SK-N-DZ (cell line): ENCODE measurements at regions not wholly inside any gene's neighbourhood (a gene's known extent, or its start where the extent isn't known, plus 50 kb on each side); places are given as distances from the start of the nearest gene placed in this dataset.

Experiments used
- DNase-seq: peaks from one replicate; pipeline ENCODE4 v3.0.0-alpha.2; 2015; ENCODE audit warnings: low spot score

DNA sequence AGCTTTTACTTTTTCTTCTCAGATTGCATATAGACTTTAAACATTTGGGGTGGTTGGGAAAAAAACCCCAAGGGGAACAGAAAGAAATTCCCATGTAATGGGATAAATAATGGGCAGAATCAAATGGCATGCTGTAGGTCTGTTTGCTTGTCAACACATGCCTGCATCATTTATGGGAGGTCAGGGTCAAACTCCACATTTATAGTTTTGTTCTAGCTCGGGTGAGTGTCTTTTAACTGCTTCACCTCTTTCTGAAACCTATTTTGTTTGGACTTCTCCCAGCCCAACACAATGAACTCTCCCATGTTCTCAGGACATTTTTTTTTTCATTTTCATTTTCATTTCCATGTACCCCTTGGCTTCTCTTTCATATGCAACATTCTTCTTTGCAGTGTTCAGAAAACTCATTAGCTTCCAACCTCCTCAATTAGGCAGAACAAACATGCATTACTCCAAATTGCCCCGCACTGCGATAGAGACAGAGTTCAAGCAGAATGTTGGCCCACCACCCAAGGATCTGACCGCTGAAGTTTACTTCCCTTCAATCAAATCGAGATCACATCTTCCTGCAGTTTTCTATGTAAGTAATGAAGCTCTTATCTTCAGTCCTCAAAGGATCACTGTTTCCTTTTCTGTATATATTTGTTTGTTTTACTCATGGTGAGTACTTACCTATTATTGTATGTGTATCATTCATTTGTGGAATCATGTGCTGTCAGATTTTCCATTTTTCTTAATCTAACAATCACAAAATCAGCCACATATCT is 354.6 kb downstream of the ZSWIM6 start:
- DNase-seq, result no peak

DNA sequence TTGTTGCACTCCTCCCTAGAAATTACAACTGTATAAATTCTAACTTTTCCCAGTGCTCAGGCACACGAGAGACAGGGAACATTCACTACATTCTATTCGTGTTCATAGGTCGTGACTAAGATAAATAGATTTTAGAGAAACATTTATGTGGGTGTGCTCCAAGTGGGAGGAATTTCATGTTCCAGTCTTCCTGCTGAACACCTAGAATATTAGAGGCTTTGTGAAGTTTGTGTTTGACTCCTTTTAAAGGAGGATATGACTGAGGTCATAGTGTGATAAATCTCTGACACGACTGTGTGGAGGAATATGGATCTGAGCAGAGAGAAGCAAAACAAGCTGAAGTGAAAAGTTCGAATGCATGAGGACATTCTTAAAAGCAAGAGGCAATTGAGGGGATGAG is 355.3 kb downstream of the ZSWIM6 start:
- DNase-seq, result no peak

DNA sequence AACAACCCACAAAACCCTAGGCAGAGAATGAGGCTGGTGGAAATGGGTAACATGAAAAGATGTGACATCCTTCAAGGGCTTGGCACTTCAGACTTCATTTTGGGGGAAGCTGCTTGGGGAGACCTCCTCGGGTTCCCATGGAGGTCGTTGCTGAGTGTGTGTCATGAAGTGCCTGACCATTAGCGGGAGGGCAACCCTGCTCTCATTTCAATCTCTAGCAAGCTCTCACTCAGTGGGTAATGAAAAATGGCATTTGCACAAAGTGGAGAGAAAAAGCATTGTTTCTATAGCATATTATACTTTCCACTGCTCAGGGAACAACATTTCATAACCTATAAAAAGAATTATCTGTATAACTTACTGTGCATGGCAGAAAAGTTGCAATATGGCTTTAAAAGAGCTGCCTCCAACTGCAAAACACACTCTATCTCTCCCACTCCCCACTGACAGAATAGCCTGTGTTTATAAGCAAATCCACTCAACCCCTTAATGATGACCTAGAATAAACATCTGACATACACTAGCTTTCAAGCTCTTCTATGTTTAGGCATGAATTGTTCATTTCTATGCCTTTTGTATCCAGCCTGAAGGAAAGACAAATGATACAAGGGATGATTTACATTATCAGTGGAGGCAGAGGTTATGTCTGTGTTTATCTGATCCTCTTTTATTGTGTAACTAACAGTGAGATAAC is 357.2 kb downstream of the ZSWIM6 start:
- no peak for DNase-seq

DNA sequence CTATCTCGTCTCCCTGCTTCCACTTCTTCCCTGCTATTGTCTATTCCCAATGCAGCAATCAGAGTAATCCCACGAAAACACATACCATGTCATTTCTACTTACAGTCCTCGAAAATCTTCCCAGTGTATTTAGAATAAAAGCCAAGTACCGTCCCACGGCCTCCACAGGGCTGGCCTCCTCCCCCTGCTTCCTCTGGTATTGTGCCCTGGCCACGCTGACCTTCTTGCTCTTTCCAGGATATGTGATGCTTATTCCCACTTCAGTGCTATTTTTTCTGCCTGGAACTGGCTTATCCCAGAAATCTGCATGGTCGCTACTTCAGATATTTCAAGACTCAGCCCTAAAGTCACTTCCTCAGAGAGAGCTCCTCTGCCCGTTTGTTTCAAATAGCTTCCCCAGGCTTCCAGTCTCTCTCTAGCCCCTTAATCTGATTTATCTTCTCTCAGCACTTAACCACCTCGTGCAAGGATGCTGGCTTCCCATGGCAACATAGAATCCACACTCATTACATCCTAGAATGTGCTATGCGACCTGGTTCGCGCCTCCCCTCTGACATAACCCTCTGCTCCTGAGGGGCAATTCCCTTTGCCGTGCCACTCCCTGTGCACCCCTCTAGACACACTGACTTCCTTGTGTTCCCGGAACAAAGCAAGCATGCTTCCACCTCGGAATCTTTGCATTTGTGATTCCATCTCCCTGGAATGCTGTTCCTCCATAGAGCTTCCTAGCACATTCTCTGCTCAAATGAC is 365.9 kb downstream of the ZSWIM6 start:
- peak; percentile 44 for DNase-seq

DNA sequence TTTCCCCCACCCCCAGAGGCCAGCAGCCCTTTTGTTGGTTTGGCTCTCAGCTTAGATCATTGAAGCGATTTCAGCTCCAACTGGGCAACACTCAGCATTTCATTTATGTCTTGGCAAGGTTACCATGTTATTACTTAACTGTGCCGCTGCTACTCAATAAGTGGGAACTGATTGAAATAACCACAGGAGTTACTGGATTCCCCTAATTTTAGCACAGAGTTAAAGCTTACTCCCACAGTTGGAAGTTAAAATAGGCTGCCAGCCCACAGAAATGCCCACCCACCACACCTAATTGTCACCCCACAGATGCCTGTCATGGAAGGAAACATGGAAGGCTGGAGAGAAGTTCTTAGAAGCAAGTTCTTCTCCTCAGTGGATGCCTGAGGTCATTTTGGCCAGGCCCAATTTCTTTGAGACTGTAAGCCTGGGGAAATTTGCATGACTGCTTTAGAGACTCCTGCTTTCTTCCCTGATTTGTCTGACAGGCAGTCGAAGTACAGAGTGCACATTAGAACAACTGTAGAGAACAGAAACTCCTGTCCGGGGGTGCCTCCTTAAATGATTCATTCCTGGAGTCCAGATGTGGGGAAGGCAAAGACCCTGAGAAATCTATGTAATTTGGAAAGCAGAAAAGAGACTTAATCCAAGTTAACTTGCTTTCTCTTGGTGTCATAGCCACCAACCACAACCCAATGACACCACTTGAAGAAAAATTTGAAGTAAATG is 370.0 kb downstream of the ZSWIM6 start:
- DNase-seq, result no peak

DNA sequence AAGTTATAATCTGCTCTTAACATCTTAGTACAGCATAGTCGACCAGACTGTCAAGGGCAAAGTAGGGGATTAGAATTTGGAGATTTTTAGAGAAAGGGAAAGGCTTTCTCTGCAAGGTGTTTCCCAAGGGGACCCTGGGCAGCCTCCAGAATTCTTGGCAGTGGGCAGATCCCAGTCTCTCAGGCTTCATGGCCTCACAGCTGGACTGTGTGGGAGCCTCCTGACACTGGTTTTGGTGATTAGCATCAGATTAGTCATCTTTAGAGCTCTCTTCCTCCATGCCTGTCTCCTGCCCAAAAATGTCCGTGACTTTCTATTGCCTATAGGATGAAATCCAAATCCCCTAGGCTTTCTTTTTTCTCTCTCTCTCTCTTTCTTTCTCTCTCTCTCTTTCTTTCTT is 370.7 kb downstream of the ZSWIM6 start:
- no peak for DNase-seq

DNA sequence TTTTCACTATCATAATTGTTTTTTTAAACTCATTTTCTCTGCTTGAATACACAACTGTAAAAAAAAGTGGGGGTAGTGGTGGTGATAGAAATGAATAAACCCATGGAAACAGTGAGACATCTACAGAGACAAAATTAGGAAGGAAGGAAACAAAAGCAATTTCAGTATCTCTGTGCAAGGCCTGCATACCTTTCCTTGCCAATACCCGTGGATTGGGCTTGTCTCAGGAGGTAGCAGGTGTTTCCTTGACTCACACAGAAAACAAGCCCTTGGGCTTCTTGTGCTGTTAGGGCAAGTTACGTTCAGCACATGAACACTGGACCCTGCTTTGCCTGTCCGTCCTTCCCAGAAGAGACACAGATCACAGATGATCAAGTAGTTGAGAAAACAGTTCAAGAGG is 372.2 kb downstream of the ZSWIM6 start:
- DNase-seq, result no peak

DNA sequence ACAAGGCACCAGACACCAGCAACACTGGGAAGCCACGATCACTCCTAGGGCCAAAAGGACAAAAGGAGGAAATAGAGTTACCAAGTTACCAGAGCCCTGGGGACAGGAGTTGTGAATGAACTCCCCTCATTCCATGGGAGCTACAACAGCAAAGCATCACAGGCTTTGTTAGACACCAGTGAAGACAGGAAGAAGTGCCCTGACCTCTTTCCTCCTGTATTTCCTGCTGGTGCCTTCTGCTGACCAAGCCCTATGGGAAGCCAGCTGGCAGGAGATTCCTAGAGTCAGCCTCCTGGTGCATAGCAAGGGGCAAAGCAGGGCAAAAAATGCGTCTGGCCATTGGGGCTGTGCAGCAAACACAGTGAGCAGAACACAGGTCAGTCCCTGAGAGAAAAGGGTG is 374.7 kb downstream of the ZSWIM6 start:
- DNase-seq, result no peak

DNA sequence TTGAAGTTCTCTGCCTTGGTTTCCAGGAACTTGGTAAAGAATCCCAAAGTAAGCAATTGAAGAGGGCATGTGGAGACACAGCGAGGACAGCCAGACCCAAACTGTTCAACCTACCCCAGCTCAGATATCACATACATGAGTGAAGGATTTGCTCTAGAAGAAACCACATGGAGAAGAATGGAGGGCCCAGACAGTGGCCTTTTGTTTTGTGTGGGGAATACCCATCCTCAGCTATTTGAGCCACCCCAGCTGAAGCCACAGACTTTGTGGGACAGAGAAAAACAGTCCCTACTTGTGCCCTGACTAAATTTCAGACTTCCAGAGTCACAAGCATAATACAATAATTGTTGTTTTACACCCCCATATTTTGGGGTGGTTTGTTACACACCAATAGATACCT is 387.1 kb downstream of the ZSWIM6 start:
- no peak for DNase-seq

DNA sequence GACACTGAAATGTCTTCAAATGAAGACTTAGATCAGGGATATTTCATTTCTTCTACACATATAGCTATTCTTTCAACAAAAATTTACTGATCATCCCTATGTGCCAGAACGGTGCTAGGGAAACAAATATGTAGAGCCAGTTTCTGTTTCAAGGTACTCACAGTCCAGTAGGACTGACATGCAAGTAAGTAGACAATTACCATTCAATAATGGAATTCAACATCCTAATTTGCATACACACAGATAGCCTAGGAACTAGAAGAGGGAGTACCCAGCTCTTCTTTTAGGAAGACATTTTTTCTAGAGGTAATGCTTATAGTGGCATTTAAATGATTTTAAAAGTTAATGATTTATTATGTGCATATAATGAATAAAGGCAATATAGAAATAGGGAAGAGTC is 388.8 kb downstream of the ZSWIM6 start:
- no peak for DNase-seq

DNA sequence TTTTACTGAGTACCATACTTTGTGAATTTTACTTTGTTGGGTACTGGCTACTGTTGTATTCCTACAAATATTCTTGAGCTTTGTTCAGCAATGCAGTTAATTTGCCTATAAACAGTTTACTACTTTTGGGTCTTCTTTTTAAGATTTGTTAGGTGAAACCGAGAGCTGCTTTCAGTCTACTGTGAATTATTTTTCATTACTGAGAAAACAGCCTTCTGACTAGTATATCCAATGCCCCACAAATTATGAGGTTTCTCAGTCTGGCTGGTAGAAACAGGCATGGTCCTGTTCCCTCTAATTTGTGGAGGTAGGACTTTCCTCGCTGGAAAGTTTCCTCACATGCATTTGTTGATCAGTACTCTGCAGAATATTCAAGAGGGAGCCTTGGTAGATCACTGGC is 392.0 kb downstream of the ZSWIM6 start:
- no peak for DNase-seq

DNA sequence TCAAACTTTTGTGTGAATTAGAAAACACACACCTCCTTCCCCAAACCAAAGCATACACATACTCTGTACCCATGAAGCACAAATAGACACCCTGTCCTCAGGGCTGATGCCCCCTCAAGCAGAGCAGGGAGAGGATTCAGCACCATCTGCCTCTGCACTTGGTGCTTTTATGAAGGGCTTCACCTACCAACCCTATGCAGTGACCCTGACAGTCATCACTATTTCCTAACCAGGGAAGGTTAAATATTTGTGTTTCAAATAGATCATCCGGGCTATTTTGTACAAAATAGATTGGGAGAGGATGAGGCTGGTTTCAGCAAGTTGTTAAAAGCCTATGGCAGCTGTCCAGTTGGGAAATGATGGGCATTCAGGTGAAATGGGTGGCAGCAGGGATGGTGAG is 396.2 kb downstream of the ZSWIM6 start:
- no peak for DNase-seq

DNA sequence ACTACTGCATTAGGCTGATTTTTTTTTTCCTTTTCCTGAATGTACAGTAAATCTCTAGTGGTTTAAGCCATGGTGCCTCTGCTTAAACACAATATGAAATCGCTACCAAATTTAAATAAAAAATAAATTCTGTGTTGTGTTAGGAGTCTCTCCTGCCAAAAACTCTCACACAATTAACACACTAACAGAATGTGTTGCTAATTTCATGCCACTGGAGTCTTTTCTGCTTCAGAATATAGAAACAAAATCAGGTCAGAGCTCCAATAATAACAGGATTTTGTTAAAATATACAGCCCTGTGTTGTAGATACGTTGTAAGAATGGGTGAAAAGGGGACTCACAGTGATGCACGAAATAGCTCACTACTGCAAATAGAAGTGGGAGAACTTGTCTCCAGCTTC is 398.8 kb downstream of the ZSWIM6 start:
- no peak for DNase-seq

DNA sequence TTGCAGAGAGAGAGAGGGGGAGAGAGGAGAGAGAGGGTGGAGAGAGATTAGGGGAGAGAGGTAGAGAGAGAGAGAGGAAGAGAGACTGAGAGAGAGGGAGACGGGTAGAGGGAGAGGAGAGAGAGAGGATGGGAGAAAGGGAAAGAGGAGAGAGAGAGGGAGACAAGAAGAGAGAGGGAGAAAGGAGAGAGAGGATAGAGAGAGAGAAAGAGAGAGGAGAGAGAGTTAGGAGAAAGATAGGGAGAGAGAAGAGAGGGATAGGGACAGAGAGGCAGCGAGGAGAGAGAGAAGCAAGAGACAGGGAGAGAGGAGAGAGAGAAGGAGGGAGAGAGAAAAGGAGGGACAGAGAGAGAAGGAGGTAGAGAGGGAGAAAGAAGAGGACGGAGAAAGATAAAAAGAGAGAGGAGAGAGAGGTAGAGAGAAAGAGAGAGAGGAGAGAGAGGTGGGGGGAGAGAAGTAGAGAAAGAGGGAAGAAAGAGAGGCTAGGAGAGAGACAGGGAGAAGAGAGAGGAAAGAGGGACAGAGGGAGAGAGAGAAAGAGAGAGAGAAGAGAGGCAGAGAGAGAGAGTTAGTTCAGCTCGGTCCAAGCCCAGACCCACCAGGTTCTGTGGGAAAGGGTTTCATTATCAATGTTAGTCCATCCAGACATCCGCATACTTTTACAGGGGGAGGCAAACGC is 399.3 kb downstream of the ZSWIM6 start:
- DNase-seq, result no peak

DNA sequence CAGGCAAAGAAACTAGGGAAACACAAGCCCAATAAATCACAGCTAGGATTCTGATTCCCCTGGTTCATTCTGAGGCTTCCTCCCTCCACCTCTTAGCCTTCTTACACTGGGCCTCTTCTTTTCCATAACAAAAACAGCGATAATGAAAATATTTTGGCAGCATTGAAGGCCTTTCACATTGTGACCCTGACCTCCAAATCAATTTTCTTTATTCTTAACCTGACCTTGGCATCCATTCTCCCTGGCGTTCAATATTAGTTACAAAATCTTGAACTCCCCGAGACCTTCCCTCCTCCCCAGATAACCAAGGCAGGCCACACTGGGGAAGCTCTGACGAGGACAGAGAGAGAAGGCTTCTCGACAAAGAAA is 399.9 kb downstream of the ZSWIM6 start:
- no peak for DNase-seq

DNA sequence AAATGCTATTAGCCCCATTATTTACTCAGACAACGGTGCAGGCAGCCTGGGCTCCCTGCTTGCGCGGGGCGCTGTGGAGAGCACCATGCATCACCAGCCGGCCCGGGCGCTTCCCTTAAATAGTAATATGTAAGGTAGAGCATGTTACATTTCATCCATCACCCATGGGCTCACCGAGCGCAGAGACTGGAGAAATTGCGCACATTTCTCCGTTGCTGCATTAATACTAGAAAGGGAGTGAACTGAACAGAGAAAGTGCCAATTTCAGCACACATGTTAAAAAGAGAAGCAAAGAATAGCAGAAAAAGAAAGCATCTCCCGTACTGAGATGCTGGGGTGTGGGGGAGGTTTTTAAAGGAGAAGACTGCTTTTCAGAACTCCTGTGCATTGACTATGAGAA is 400.3 kb downstream of the ZSWIM6 start:
- DNase-seq, result no peak

DNA sequence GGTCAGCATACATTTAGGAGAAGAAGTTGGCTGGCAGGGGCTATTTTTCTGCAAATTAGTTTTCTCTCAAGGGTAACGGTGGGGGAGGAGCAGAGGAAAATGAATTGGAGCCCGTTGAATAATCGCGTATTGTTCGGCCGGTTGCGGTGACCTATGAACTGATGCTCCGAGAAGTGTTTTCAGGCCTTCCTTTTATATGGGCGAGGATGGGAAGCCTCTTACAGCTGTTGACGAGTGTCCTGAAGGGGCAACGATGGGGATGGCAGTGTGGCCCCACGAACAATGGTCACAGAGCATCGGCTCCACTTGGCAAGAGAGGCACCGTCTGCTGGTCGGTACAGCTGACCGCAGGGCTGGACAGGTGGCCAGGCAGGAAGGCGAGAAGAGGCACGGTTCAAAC is 400.7 kb downstream of the ZSWIM6 start:
- no peak for DNase-seq

DNA sequence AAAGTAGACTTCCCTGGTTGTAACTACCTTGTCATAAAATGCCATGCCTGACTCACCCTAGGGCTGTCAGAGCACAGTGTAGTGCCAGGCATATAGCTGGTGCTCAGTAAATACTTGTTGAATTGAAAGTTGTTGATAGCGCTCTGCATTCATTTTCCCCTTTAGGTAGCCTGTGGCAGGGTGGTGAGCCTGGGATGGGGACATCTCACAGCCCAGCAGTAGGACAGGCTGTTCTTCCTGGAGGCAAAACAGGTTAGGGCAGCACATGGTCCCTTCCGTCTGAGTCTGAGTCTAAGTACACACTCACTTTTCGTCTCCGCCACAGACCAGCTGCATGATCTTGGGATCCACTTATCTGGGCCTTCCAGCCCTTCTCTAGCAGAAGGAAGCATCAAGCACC is 401.9 kb downstream of the ZSWIM6 start:
- DNase-seq, result no peak

DNA sequence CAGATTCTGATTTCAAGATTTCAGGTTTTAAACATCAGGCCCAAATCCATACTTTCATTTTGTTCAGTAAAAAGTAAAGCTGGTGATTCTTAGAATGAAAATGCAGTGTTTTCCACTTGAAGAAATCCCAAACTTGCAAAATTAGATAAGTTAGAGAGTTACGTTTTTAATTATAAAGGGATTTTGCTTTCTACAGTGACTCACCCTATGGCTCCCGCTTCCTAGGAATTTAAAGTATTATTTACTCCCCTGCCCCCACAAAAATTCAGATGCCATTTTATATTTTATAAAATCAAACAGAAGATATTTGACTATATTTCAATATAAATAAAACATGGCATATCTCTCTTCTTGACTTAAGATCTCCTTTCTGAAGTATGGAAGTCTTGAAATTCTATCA is 402.9 kb downstream of the ZSWIM6 start:
- no peak for DNase-seq

DNA sequence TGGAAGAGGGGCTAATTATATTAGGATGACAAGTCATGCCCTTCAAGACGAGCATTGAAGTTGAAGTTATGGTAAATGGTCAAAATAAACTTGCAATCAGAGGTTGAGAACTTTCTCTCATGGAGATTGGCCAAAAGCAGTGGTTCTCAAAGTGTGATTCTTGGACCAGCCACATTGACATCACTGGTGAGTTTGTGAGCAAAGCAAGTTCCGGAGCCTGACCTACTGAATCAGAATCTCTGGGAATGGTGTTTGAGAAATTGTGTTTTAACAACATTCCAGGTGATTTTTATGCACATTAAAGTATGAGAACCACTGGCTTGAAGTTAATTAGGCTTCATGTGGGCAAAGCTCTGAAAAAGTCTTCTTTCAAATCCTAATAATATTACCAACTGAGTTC is 403.5 kb downstream of the ZSWIM6 start:
- DNase-seq, result no peak

DNA sequence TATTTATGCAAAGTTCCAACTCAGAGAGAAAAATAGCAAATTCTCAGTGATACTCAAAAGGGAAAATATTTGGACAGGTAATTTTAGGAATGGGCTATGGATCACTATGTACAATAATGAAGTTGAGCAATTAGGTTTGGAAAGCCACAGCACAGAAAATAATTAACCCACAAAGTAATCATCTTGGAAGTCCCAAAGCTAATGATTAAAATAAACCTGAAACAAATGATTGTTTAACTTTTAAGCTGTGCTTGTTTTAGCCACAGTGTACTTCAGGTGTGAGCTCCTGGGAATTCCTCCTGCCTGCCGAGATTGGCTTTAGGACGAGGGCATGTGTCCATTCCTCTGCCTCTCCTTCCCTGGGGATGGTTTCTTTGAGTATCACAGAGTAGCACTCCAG is 403.9 kb downstream of the ZSWIM6 start:
- DNase-seq, result no peak
